Epithelial cell of esophagus (primary cell): ENCODE measurements at regions not wholly inside any gene's neighbourhood (a gene's known extent, or its start where the extent isn't known, plus 50 kb on each side); places are given as distances from the start of the nearest gene placed in this dataset.
A peak's percentile ranks its signal among the peaks of the same experiment; 100 is the strongest.

ENCODE experiments used
- DNase-seq: peaks from one replicate; pipeline ENCODE4 v3.0.0; 2010; ENCODE audit warnings: low read depth
- H3K4me3 ChIP-seq: 2 replicates; pipeline ENCODE4 v1.5.1; 2011; ENCODE audit warnings: mild to moderate bottlenecking, low read length, control low read depth
- CTCF ChIP-seq: IDR thresholded peaks from 2 replicates; pipeline ENCODE4 v1.5.1; 2011; ENCODE audit warnings: low read depth, mild to moderate bottlenecking, low read length, control low read depth, inconsistent platforms; ENCODE audit not compliant: insufficient read depth; ENCODE audit errors: missing control alignments

GRCh38 chr3:152658977-152659720 lies 175.8 kb upstream of the P2RY1 start:
- no peak for DNase-seq
- TF ChIP-seq CTCF = no peak
- H3K4me3 ChIP-seq = no peak overlapping the region

DNA sequence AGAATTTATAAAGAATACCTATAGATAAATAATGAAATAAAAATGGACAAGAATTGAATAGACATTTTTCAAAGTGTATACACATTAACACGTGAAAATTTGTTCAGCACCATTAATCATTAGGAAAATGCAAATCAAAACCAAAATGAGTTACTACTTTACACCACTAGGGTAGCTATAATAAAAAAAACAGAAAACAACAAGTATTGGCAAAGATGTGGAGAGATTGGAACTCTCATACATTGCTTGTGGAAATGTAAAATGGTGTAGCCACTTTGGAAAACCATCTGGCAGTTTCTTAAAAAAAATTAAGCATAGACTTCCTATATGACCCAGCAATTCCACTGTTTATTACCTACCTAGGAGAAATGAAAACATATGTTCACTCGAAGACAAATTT lies 172.8 kb upstream of the P2RY1 start:
- H3K4me3 ChIP-seq = no peak overlapping the region
- TF ChIP-seq CTCF = no peak
- no peak for DNase-seq

DNA sequence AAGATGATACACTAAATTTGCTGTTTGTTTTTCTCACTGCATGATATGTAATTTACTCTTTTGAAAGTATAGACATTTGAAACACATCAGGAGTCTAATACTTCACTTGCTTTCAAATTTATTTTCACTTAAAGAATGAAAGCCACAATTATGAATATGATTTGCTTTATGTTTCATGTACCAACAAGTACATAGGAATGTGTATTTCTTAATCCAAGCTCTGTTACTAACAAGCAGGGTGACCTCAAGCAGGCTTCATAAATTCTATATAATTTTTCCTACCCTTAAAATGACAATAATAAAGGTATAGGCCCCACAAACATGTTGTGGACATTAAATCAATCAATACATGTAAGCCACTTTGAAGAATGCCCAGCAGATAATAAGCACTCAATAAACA lies 170.2 kb upstream of the P2RY1 start:
- peak; percentile 66 for DNase-seq
- no peak overlapping the region for H3K4me3 ChIP-seq
- TF ChIP-seq CTCF = no peak

- H3K4me3 ChIP-seq = no peak overlapping the region
- TF ChIP-seq CTCF = no peak
- no peak for DNase-seq
Measured at GRCh38 chr3:152667267-152667666, 167.7 kb upstream of the P2RY1 start.

GRCh38 chr3:152669560-152669959 lies 165.4 kb upstream of the P2RY1 start:
- H3K4me3 ChIP-seq = no peak overlapping the region
- no peak for TF ChIP-seq CTCF
- DNase-seq = no peak

GRCh38 chr3:152671446-152672319 lies 163.2 kb upstream of the P2RY1 start:
- H3K4me3 ChIP-seq = no peak overlapping the region
- DNase-seq = no peak
- no peak for TF ChIP-seq CTCF
